ENCODE measurements at regions not wholly inside any gene's neighbourhood (a gene's known extent, or its start where the extent isn't known, plus 50 kb on each side); places are given as distances from the start of the nearest gene placed in this dataset.

DNA sequence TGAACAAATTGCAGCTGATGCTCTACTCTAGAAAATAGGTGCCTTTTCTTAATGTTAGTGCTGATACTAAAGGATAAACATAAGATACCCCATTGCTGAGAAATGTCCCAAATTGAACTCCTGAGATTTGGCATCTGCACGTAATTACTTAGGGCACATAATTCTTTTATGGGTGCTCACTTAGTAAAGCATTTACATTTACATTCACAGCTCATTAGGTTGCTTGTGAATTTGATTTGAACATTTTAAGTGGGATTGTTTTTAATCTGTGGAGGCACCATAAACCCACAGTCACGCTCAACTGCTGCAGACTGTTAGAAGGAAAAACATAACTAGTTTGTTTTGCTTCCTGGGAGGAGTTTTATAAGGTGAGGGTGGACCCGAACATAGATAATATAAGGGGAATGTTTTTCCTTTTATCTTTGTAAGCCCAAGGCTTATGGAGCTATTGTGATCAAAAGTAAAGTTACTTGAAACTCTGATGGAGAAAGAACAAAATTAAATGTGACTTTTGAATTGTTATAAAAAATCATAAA, 560.8 kb downstream of the REEP3 start:
- Histone ChIP-seq H3K36me3 (no peaks in the 10 kb centered on the region), H3K9me3 (ENCODE audit: severe bottlenecking) (no peaks in the 10 kb centered on the region), H3K4me3 (ENCODE audit: low read depth, low read length) (no peak overlapping the region), H3K27ac (no peak overlapping the region), H3K27me3 (ENCODE audit: insufficient read depth, low read depth, severe bottlenecking) (no peaks in the 10 kb centered on the region)
- TF ChIP-seq, protein P1, sequence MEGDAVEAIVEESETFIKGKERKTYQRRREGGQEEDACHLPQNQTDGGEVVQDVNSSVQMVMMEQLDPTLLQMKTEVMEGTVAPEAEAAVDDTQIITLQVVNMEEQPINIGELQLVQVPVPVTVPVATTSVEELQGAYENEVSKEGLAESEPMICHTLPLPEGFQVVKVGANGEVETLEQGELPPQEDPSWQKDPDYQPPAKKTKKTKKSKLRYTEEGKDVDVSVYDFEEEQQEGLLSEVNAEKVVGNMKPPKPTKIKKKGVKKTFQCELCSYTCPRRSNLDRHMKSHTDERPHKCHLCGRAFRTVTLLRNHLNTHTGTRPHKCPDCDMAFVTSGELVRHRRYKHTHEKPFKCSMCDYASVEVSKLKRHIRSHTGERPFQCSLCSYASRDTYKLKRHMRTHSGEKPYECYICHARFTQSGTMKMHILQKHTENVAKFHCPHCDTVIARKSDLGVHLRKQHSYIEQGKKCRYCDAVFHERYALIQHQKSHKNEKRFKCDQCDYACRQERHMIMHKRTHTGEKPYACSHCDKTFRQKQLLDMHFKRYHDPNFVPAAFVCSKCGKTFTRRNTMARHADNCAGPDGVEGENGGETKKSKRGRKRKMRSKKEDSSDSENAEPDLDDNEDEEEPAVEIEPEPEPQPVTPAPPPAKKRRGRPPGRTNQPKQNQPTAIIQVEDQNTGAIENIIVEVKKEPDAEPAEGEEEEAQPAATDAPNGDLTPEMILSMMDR (IDR thresholded peaks at IDR 0.05; ENCODE audit: low read depth, low read length), result no peak
- DNase-seq, result no peak

DNA sequence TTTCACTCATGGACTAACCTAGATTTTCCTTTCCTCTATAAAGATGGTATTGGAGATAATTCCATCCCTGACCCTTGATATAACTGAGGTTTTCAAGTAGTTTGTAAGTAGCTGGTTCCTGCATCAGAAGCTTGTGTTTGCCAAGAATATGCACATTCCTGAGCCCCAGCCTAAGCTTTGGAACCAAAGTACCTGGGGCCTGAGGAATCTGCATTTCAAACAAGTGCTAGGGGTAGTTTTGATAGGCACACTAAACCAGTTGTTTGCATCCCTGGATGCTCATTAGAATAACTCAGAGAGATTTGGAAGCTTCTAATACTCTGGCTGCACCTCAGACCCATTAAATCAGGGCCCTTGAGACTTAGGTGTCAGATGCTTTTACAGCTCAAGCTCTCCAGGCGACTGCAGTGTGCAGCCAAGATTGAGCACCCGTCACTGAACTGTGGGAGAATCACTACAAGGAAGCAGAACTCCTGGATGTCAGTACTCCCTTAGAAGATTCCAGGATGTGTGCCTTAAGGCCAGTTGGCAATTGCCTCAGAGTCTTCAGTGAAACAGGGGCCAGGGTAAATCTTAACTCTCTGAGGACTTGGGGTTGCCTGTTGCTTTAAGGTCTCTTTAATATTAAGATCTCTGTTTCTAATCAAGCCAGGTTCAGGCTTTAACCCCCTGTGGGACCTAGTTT, 565.0 kb downstream of the REEP3 start:
- Histone ChIP-seq H3K9me3 (ENCODE audit: severe bottlenecking) (no peaks in the 10 kb centered on the region), H3K27me3 (ENCODE audit: insufficient read depth, low read depth, severe bottlenecking) (no peaks in the 10 kb centered on the region), H3K36me3 (no peaks in the 10 kb centered on the region), H3K4me3 (ENCODE audit: low read depth, low read length) (no peak overlapping the region), H3K27ac (no peak overlapping the region)
- no peak for DNase-seq
- TF ChIP-seq, protein P1 (IDR thresholded peaks at IDR 0.05; ENCODE audit: low read depth, low read length), result no peak

DNA sequence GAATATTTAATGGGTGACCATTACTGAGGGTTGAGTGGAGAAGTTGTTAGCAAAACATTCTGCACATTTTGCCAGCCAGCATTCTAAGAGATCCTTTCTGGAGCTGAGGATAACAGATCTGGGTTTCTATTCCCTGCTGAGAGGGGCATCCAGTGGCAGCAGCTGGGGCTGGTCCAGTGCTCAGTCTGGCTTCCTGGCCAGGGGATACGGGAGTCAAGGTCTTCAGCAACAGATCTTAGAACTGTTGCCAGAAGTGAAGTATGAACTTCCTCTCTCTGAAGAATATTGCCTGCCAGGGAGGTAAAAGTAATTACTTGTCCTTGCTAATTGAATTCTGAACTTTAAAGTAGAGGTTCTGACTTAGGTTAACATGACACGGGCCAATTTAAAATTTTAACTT, 568.4 kb downstream of the REEP3 start:
- H3K9me3 ChIP-seq (ENCODE audit: severe bottlenecking), result no peaks in the 10 kb centered on the region
- H3K4me3 ChIP-seq (ENCODE audit: low read depth, low read length), result no peak overlapping the region
- H3K36me3 ChIP-seq, result no peaks in the 10 kb centered on the region
- DNase-seq, result no peak
- H3K27me3 ChIP-seq (ENCODE audit: insufficient read depth, low read depth, severe bottlenecking), result no peaks in the 10 kb centered on the region
- H3K27ac ChIP-seq, result no peak overlapping the region
- TF ChIP-seq, protein P1 (IDR thresholded peaks at IDR 0.05; ENCODE audit: low read depth, low read length), result no peak

DNA sequence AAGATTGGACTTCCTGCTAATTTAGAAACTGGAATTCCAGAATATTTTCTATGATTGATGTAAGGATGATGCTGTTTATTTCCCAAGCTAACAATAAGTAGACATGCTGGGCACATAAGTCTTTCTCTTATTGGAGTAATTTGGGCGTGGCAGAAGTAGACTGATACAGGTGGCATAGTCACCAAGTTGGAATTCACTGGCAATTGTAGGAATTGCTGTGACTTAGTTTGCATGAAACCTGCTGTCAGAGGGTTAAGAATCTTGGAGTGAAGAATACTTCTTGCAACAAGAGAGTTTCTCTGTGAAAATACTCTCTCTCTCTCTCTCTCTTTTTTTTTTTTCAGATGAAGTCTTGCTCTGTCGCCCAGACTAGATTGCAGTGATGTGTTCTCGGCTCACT, 569.7 kb downstream of the REEP3 start:
- Histone ChIP-seq H3K36me3 (no peaks in the 10 kb centered on the region), H3K4me3 (ENCODE audit: low read depth, low read length) (no peak overlapping the region), H3K27ac (no peak overlapping the region), H3K9me3 (ENCODE audit: severe bottlenecking) (no peaks in the 10 kb centered on the region), H3K27me3 (ENCODE audit: insufficient read depth, low read depth, severe bottlenecking) (no peaks in the 10 kb centered on the region)
- TF ChIP-seq, protein P1 (IDR thresholded peaks at IDR 0.05; ENCODE audit: low read depth, low read length), result no peak
- DNase-seq, result no peak

DNA sequence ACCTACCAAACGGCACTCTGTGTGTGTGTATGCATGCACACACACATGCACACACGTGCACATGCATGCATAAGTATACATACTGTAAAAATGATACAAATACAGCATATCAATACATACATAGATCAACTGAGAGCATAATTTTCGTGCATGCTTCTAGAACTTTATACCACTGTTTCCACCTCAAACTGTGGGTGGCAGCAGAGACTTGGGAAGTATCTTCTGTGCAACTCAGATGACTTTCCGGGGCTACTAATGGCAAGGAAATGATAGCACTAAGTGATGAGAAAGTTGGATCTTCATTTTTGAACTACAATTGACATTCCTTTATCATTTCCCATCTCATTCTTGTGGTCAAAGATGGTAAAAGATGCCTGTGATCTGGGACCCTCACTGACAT, 570.7 kb downstream of the REEP3 start:
- Histone ChIP-seq H3K36me3 (no peaks in the 10 kb centered on the region), H3K27me3 (ENCODE audit: insufficient read depth, low read depth, severe bottlenecking) (no peaks in the 10 kb centered on the region), H3K27ac (no peak overlapping the region), H3K9me3 (ENCODE audit: severe bottlenecking) (no peaks in the 10 kb centered on the region), H3K4me3 (ENCODE audit: low read depth, low read length) (no peak overlapping the region)
- DNase-seq, result peak; percentile 20
- TF ChIP-seq, protein P1 (IDR thresholded peaks at IDR 0.05; ENCODE audit: low read depth, low read length), result peak; percentile 45; the same call in 1 of the 2 replicates

DNA sequence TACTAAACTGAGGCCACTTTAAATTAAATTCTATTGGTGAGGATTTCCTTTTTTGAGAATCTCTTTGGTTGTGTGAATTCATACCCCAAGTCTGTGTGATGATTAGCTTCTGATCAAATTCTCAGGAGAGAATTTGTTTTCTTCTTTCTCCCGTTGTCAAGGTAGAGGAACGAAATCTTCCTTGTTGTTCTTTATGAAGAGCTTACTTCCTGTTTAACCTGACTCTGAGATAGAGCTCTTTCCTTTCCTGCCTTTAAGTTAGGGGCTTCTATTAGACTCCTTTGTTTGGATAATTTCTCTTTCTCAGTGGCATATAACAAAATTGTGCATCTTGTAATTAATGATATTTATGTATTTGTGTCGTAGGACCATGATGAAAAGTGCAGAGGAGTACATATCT, 572.1 kb downstream of the REEP3 start:
- TF ChIP-seq, protein P1 (IDR thresholded peaks at IDR 0.05; ENCODE audit: low read depth, low read length), result no peak
- H3K36me3 ChIP-seq, result no peaks in the 10 kb centered on the region
- no peak for DNase-seq
- H3K27me3 ChIP-seq (ENCODE audit: insufficient read depth, low read depth, severe bottlenecking), result no peaks in the 10 kb centered on the region
- no peaks in the 10 kb centered on the region for H3K9me3 ChIP-seq (ENCODE audit: severe bottlenecking)
- no peak overlapping the region for H3K4me3 ChIP-seq (ENCODE audit: low read depth, low read length)
- no peak overlapping the region for H3K27ac ChIP-seq
